ENCODE measurements at regions not wholly inside any gene's neighbourhood (a gene's known extent, or its start where the extent isn't known, plus 50 kb on each side); places are given as distances from the start of the nearest gene placed in this dataset.

GRCh38 chr2:13550285-13551231 is 833.8 kb downstream of the TRIB2 start:
- Histone ChIP-seq H3K4me1 (ENCODE audit: insufficient read depth, low read length, poor library complexity, severe bottlenecking) (no peaks in the 10 kb centered on the region), H3K9me2 (ENCODE audit: insufficient read depth, low read length) (no peaks in the 10 kb centered on the region), H3K9me3 (ENCODE audit: low read length) (no peaks in the 10 kb centered on the region), H3K36me3 (ENCODE audit: insufficient read depth, low read length) (no peaks in the 10 kb centered on the region), H3K4me3 (ENCODE audit: low read depth, low read length, poor library complexity, severe bottlenecking) (no peak overlapping the region), H3K4me2 (ENCODE audit: low read length) (no peak overlapping the region), H3K27ac (ENCODE audit: low read depth, low read length, poor library complexity, severe bottlenecking) (no peak overlapping the region), H2AFZ (ENCODE audit: low read length) (no peak overlapping the region), H4K20me1 (ENCODE audit: insufficient read depth, low read length) (no peaks in the 10 kb centered on the region), H3K79me2 (ENCODE audit: insufficient read depth, low read depth, low read length) (no peaks in the 10 kb centered on the region)
- TF ChIP-seq CTCF (conservative IDR thresholded peaks at IDR 0.05; ENCODE audit: low read length) (no peak), EZH2phosphoT487 (IDR thresholded peaks at IDR 0.05; ENCODE audit: borderline replicate concordance, low read depth, low read length) (no peak)
- ChIA-PET POLR2A (interaction anchor here (0.6 to 1.0 kb wide), 3 partner anchors 11 to 435 kb away, joined by 3 to 6 read pairs (median 3); no protein-coding TSS in a partner anchor), CTCF (ENCODE audit: unreplicated experiment) (no interaction called here)
- intact Hi-C loops (cut with micrococcal nuclease; ENCODE audit: unreplicated experiment): no loop called here
- no TSS peak for BruUV-seq (replicated peaks)
- DNase-seq (ENCODE audit: low spot score): no peak

GRCh38 chr2:13558368-13558767 is 841.6 kb downstream of the TRIB2 start:
- intact Hi-C loops (cut with micrococcal nuclease; ENCODE audit: unreplicated experiment): no loop called here
- POLR2A ChIA-PET: no interaction called here
- H4K20me1 ChIP-seq (ENCODE audit: insufficient read depth, low read length): no peaks in the 10 kb centered on the region
- CTCF ChIA-PET (ENCODE audit: unreplicated experiment): no interaction called here
- H3K79me2 ChIP-seq (ENCODE audit: insufficient read depth, low read depth, low read length): no peaks in the 10 kb centered on the region
- H3K4me1 ChIP-seq (ENCODE audit: insufficient read depth, low read length, poor library complexity, severe bottlenecking): no peaks in the 10 kb centered on the region
- H3K4me2 ChIP-seq (ENCODE audit: low read length): no peak overlapping the region
- no peaks in the 10 kb centered on the region for H3K9me3 ChIP-seq (ENCODE audit: low read length)
- no peak for DNase-seq (ENCODE audit: low spot score)
- TF ChIP-seq CTCF (conservative IDR thresholded peaks at IDR 0.05; ENCODE audit: low read length): no peak
- TF ChIP-seq EZH2phosphoT487 (IDR thresholded peaks at IDR 0.05; ENCODE audit: borderline replicate concordance, low read depth, low read length): no peak
- H3K36me3 ChIP-seq (ENCODE audit: insufficient read depth, low read length): no peaks in the 10 kb centered on the region
- no peak overlapping the region for H3K4me3 ChIP-seq (ENCODE audit: low read depth, low read length, poor library complexity, severe bottlenecking)
- H3K9me2 ChIP-seq (ENCODE audit: insufficient read depth, low read length): no peaks in the 10 kb centered on the region
- BruUV-seq (replicated peaks): no TSS peak
- no peak overlapping the region for H3K27ac ChIP-seq (ENCODE audit: low read depth, low read length, poor library complexity, severe bottlenecking)
- no peak overlapping the region for H2AFZ ChIP-seq (ENCODE audit: low read length)

GRCh38 chr2:13560322-13560721 is 843.6 kb downstream of the TRIB2 start:
- H3K27ac ChIP-seq (ENCODE audit: low read depth, low read length, poor library complexity, severe bottlenecking): no peak overlapping the region
- no peak for TF ChIP-seq EZH2phosphoT487 (IDR thresholded peaks at IDR 0.05; ENCODE audit: borderline replicate concordance, low read depth, low read length)
- TF ChIP-seq CTCF (conservative IDR thresholded peaks at IDR 0.05; ENCODE audit: low read length): no peak
- no peak overlapping the region for H3K4me3 ChIP-seq (ENCODE audit: low read depth, low read length, poor library complexity, severe bottlenecking)
- H4K20me1 ChIP-seq (ENCODE audit: insufficient read depth, low read length): no peaks in the 10 kb centered on the region
- H3K9me2 ChIP-seq (ENCODE audit: insufficient read depth, low read length): no peaks in the 10 kb centered on the region
- H2AFZ ChIP-seq (ENCODE audit: low read length): no peak overlapping the region
- no peaks in the 10 kb centered on the region for H3K79me2 ChIP-seq (ENCODE audit: insufficient read depth, low read depth, low read length)
- H3K4me1 ChIP-seq (ENCODE audit: insufficient read depth, low read length, poor library complexity, severe bottlenecking): no peaks in the 10 kb centered on the region
- DNase-seq (ENCODE audit: low spot score): no peak
- H3K9me3 ChIP-seq (ENCODE audit: low read length): no peaks in the 10 kb centered on the region
- intact Hi-C loops (cut with micrococcal nuclease; ENCODE audit: unreplicated experiment): no loop called here
- CTCF ChIA-PET (ENCODE audit: unreplicated experiment): no interaction called here
- no peak overlapping the region for H3K4me2 ChIP-seq (ENCODE audit: low read length)
- no peaks in the 10 kb centered on the region for H3K36me3 ChIP-seq (ENCODE audit: insufficient read depth, low read length)
- POLR2A ChIA-PET: interaction anchor here (0.7 kb wide), 1 partner anchor 229 kb away, joined by 3 read pairs; no protein-coding TSS in a partner anchor
- BruUV-seq (replicated peaks): no TSS peak
